ENCODE measurements at regions not wholly inside any gene's neighbourhood (a gene's known extent, or its start where the extent isn't known, plus 50 kb on each side); places are given as distances from the start of the nearest gene placed in this dataset.
"Not testable (repeated sequence)": the region's sequence is repeated elsewhere in the genome, so short reads cannot be mapped to it uniquely, and the experiment has no call there.

DNA sequence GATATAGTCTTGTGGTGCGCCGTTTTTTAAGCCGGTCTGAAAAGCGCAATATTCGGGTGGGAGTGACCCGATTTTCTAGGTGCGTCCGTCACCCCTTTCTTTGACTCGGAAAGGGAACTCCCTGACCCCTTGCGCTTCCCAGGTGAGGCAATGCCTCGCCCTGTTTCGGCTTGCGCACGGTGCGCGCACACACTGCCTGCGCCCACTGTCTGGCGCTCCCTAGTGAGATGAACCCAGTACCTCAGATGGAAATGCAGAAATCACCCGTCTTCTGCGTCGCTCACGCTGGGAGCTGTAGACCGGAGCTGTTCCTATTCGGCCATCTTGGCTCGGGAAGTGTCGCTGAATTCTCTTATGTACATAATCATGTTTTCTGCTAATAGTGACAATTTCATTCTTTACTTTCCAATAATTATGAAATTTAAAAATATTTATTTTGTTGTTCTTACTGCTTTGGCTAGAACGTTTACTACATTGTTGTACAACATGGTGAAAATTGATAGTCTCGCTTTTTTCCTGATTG, 61.2 kb upstream of the MINDY3 start:
- not testable (repeated sequence) for DNase-seq (ENCODE audit: low read depth)

DNA sequence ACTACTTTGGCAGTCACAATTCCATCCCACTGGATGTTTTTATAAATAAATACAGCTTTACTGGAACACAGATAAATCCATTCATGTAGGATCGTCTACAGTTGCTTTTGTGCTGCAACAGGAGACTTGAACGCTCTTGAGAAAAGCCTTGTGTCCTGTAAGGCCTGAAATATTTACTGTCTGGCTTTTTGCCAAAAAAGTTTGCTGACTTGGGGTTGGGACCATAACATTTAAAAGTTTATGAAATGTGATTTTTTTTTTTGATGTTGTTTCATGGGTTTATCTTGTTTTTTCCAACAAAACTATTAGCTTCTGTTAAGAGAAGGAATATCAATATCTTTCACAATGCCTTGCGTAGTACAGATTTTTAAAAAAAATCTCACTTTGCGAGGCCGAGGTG, 71.1 kb upstream of the MINDY3 start:
- no peak for DNase-seq (ENCODE audit: low read depth)
- no peak overlapping the region for H3K4me3 ChIP-seq (ENCODE audit: low read depth, low read length)
- no peak for TF ChIP-seq CTCF (IDR thresholded peaks at IDR 0.05; ENCODE audit: insufficient read depth, low read depth, low read length, missing control alignments)

More for the DNA sequence above, 61.2 kb upstream of the MINDY3 start:
- H3K4me3 ChIP-seq (ENCODE audit: low read depth, low read length): not testable (repeated sequence)

GRCh38 chr10:15939543-15939942, 79.2 kb upstream of the MINDY3 start:
- not testable (repeated sequence) for H3K4me3 ChIP-seq (ENCODE audit: low read depth, low read length); DNase-seq (ENCODE audit: low read depth)

DNA sequence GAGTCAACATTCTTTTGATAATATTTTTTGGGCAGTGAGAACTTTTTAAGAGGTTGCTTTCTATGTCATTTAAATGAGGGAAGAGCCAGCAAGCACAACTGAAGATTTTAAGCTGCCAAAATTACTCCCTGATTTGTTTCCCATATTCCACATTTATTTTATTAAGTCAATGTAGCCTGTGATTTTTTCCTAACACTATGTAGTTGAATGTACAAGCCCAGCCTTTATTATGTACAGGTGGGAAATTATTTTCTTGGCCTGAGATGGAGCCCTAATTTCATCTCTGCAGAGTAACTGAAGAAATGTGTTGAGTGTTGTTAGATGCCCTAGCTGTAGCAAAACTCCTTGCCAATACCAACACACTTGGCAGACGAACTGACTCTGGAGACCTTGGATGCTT, 83.1 kb upstream of the MINDY3 start:
- no peak for DNase-seq (ENCODE audit: low read depth)
- no peak for TF ChIP-seq CTCF (IDR thresholded peaks at IDR 0.05; ENCODE audit: insufficient read depth, low read depth, low read length, missing control alignments)

DNA sequence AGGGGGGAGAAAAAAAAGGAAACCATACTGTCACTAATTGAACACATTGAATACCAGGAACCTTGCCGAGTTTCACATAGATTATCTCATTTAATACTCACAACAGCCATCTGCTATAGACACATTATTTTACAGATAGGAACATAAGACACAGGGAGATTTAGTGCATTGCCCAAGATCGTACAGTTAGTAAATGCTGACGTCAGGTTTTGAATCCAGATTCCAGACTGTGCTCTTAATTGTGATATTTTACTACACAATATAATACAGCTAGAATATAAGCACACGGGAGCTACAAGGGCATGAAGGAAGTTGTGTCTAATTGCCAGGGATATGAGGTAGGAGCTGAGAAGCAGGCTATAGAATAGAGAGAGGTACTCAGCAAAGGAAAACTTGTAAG, 93.9 kb upstream of the MINDY3 start:
- H3K4me3 ChIP-seq (ENCODE audit: low read depth, low read length): no peak overlapping the region
- no peak for DNase-seq (ENCODE audit: low read depth)
- TF ChIP-seq CTCF (IDR thresholded peaks at IDR 0.05; ENCODE audit: insufficient read depth, low read depth, low read length, missing control alignments): no peak

More for the DNA sequence above, 83.1 kb upstream of the MINDY3 start:
- H3K4me3 ChIP-seq (ENCODE audit: low read depth, low read length): no peak overlapping the region

- DNase-seq (ENCODE audit: low read depth): no peak
- TF ChIP-seq CTCF (IDR thresholded peaks at IDR 0.05; ENCODE audit: insufficient read depth, low read depth, low read length, missing control alignments): no peak
- H3K4me3 ChIP-seq (ENCODE audit: low read depth, low read length): no peak overlapping the region
These were observed 100.0 kb upstream of the MINDY3 start for GRCh38 chr10:15960277-15960676.

DNA sequence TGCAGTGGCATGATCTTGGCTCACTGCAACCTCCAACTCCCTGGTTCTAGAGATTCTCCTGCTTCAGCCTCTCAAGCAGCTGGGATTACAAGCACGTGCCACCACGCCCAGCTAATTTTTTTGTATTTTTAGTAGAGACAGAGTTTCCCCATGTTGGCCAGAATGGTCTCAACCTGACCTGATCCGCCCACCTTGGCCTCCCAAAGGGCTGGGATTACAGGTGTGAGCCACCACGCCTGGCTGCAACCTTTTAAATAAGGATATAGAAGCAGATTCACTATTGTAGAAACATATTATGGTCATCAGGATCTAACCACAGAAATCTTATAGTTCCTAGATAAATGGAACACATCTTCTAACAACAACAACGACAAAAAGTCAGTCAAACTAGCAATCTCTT, 112.4 kb upstream of the MINDY3 start:
- not testable (repeated sequence) for H3K4me3 ChIP-seq (ENCODE audit: low read depth, low read length); DNase-seq (ENCODE audit: low read depth)

- DNase-seq (ENCODE audit: low read depth): no peak
- H3K4me3 ChIP-seq (ENCODE audit: low read depth, low read length): no peak overlapping the region
- TF ChIP-seq CTCF (IDR thresholded peaks at IDR 0.05; ENCODE audit: insufficient read depth, low read depth, low read length, missing control alignments): no peak
These were observed 125.4 kb upstream of the MINDY3 start for GRCh38 chr10:15985690-15986089.

All from GM12865 (cell line).